ENCODE measurements at regions not wholly inside any gene's neighbourhood (a gene's known extent, or its start where the extent isn't known, plus 50 kb on each side); places are given as distances from the start of the nearest gene placed in this dataset.

DNA sequence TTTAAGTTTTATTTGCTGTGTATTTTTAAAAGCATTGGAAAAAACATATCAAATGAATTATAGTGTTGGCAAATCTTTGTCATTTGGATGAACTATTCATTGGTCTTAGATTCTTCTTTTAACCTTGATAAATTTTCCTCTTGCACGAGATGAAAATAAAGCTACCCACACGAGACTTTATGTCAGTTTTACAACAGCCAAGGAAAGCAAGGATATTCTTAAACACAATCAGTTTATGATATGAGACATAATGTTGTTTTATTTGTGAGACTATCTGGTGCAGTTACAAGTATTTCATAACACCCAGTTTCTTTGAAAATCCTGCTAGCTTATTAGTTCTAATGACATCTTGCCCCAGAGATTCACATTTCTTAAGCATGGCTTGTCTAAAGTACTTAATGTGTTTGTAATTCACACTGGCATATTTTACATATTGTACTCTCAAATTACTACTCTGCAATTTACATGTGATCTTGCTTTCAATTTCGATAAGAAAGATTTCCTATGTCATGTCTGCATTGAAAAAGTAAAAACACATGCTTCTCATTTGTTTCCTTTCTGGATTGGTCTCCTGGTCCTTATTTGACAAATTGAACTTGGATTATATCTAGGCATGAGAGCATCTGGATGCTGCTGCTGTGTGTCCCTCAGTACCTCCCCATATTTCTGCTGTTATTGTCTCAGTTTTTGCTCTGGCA is 955.5 kb upstream of the PCDH9 start:
- H3K9me3 Mint-ChIP-seq (ENCODE audit: low read depth) = no peaks in the 10 kb centered on the region
- TF ChIP-seq CTCF (IDR thresholded peaks at IDR 0.05; ENCODE audit: unreplicated experiment) = no peak
- H3K4me3 Mint-ChIP-seq (ENCODE audit: low read depth) = no peak overlapping the region
- H3K36me3 Mint-ChIP-seq (ENCODE audit: insufficient read depth) = no peaks in the 10 kb centered on the region
- no peaks in the 10 kb centered on the region for H3K27me3 Mint-ChIP-seq
- no peak overlapping the region for H3K27ac Mint-ChIP-seq
- DNase-seq (ENCODE audit: low spot score, unreplicated experiment) = no peak
- H3K4me1 Mint-ChIP-seq (ENCODE audit: low read depth) = no peaks in the 10 kb centered on the region

- Mint-ChIP-seq H3K27me3 (no peaks in the 10 kb centered on the region), H3K4me1 (ENCODE audit: low read depth) (no peaks in the 10 kb centered on the region), H3K9me3 (ENCODE audit: low read depth) (no peaks in the 10 kb centered on the region), H3K27ac (no peak overlapping the region), H3K36me3 (ENCODE audit: insufficient read depth) (no peaks in the 10 kb centered on the region), H3K4me3 (ENCODE audit: low read depth) (no peak overlapping the region)
- no peak for TF ChIP-seq CTCF (IDR thresholded peaks at IDR 0.05; ENCODE audit: unreplicated experiment)
- DNase-seq (ENCODE audit: low spot score, unreplicated experiment) = no peak
Observed at GRCh38 chr13:68176475-68176874, 946.3 kb upstream of the PCDH9 start.

DNA sequence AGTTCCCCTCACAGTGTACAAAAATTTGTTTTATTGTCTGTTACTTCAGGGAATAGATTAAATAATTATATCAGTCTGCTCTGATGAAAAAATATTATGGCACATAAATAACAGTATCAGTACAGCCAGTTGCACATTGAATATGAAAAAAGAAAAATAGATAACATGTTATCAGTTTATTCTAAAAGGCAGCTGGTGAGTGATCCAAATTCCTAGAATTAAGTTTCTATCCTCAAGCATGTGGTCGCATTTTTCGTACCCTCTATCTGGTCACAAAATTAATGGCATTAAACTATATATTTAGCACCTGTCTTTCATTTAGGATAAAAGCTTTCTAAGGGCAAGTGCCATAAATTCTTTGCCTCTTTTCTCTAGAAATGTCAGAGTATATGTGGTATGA is 944.8 kb upstream of the PCDH9 start:
- H3K4me1 Mint-ChIP-seq (ENCODE audit: low read depth) = no peaks in the 10 kb centered on the region
- DNase-seq (ENCODE audit: low spot score, unreplicated experiment) = no peak
- H3K36me3 Mint-ChIP-seq (ENCODE audit: insufficient read depth) = no peaks in the 10 kb centered on the region
- H3K27ac Mint-ChIP-seq = no peak overlapping the region
- H3K4me3 Mint-ChIP-seq (ENCODE audit: low read depth) = no peak overlapping the region
- H3K27me3 Mint-ChIP-seq = no peaks in the 10 kb centered on the region
- no peaks in the 10 kb centered on the region for H3K9me3 Mint-ChIP-seq (ENCODE audit: low read depth)
- TF ChIP-seq CTCF (IDR thresholded peaks at IDR 0.05; ENCODE audit: unreplicated experiment) = no peak

DNA sequence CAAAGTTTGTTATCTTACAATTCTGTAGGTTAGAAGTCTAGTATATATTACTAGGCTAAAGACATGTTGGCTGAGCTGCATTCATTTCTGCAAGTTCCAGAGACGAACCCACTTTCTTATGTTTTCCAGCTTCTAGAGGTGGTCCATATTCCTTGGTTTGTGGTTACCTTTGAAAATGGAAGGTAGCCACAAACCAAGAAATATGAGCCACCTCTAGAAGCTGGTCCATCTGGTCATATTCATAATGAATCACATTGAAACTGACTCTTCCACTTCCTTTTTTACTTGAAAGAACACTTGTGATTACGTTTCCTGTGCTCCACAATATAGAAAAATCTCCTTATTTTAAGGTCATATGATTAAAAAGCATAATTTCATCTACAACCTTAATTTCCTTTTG is 943.0 kb upstream of the PCDH9 start:
- no peak for TF ChIP-seq CTCF (IDR thresholded peaks at IDR 0.05; ENCODE audit: unreplicated experiment)

DNA sequence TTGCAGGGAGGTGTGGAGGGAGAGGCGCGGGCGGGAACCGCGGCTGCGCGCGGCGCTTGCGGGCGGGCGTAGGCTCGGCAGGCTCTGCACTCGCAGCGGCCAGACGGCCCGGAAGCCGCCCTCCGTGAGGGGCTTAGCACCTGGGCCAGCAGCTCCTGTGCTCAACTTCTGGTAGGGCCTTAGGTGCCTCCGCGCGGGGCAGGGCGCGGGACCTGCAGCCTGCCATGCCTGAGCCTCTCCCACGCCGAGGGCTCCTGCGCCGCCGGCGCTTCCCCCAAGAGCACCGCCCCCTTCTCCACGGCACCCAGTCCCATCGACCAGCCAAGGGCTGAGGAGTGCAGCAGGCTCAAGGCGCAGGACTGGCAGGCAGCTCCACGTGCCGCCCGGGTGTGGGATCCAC is 940.8 kb upstream of the PCDH9 start:
- H3K9me3 Mint-ChIP-seq (ENCODE audit: low read depth) = no peaks in the 10 kb centered on the region
- H3K4me1 Mint-ChIP-seq (ENCODE audit: low read depth) = no peaks in the 10 kb centered on the region
- no peaks in the 10 kb centered on the region for H3K36me3 Mint-ChIP-seq (ENCODE audit: insufficient read depth)
- no peak overlapping the region for H3K4me3 Mint-ChIP-seq (ENCODE audit: low read depth)
- H3K27ac Mint-ChIP-seq = no peak overlapping the region
- no peak for TF ChIP-seq CTCF (IDR thresholded peaks at IDR 0.05; ENCODE audit: unreplicated experiment)
- no peak for DNase-seq (ENCODE audit: low spot score, unreplicated experiment)
- no peaks in the 10 kb centered on the region for H3K27me3 Mint-ChIP-seq

More for the DNA sequence above, 943.0 kb upstream of the PCDH9 start:
- no peak for DNase-seq (ENCODE audit: low spot score, unreplicated experiment)
- H3K4me1 Mint-ChIP-seq (ENCODE audit: low read depth) = no peaks in the 10 kb centered on the region
- no peaks in the 10 kb centered on the region for H3K9me3 Mint-ChIP-seq (ENCODE audit: low read depth)
- H3K27me3 Mint-ChIP-seq = no peaks in the 10 kb centered on the region
- H3K36me3 Mint-ChIP-seq (ENCODE audit: insufficient read depth) = no peaks in the 10 kb centered on the region
- no peak overlapping the region for H3K4me3 Mint-ChIP-seq (ENCODE audit: low read depth)
- no peak overlapping the region for H3K27ac Mint-ChIP-seq

Data from progenitor cell of endocrine pancreas (in vitro differentiated cells).